Thyroid gland (tissue), 4 donors: ENCODE measurements at regions not wholly inside any gene's neighbourhood (a gene's known extent, or its start where the extent isn't known, plus 50 kb on each side); places are given as distances from the start of the nearest gene placed in this dataset.

ENCODE experiments used
- POLR2A ChIP-seq, 2 donors: fragments of 450-650 bp; IDR thresholded peaks; one replicate each; pipeline ENCODE4 v1.6.1; 2017; ENCODE audit warnings: antibody characterized with exemption in 2 of 2, mild to moderate bottlenecking in 2 of 2, moderate library complexity in 1 of 2
- TF ChIP-seq, protein P1 (sequence below), 6 experiments: fragments of 200-600 bp in 3 of 6; fragments of 450-650 bp in 3 of 6; sonication (generic) in 3 of 6; IDR thresholded peaks; one replicate each; pipeline ENCODE4 v1.5.1; 2016 to 2019; ENCODE audit warnings: antibody characterized with exemption in 6 of 6, mild to moderate bottlenecking in 2 of 6, inconsistent platforms in 1 of 6, moderate library complexity in 1 of 6

DNA sequence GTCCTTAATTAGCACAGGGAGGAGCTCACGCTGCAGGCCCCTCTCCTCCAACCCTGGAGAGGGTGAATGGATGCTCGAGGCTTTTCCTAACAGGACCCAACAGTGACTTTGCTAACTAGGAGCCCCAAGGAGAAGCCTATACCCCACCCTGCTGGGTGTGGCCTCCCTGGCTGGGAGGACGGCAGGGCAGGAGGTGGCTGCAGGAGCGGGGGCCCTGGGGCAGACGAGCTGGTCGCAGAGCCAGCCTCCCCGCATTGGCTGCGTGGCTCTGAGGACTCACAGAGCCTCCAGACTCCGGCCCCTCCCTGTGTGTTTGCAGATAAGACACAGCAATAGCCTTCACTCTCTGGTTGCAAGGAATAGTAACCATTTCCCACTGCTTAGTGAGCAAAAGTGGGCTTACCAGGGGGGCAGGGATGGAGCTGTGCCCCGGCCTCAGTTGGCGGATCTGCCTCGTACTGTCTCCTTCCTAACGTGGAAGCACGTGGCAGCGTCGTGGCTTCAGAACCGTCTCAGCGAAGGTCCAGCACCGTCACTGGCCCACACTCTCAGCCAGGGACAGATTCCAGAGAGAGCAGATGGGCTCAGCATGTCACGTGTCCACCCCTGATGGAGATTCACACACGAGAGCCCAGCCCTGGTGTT is 1087.5 kb downstream of the BRD1 start:
- TF ChIP-seq, protein P1, sequence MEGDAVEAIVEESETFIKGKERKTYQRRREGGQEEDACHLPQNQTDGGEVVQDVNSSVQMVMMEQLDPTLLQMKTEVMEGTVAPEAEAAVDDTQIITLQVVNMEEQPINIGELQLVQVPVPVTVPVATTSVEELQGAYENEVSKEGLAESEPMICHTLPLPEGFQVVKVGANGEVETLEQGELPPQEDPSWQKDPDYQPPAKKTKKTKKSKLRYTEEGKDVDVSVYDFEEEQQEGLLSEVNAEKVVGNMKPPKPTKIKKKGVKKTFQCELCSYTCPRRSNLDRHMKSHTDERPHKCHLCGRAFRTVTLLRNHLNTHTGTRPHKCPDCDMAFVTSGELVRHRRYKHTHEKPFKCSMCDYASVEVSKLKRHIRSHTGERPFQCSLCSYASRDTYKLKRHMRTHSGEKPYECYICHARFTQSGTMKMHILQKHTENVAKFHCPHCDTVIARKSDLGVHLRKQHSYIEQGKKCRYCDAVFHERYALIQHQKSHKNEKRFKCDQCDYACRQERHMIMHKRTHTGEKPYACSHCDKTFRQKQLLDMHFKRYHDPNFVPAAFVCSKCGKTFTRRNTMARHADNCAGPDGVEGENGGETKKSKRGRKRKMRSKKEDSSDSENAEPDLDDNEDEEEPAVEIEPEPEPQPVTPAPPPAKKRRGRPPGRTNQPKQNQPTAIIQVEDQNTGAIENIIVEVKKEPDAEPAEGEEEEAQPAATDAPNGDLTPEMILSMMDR (IDR thresholded peaks at IDR 0.05): no peak
- TF ChIP-seq POLR2A (IDR thresholded peaks at IDR 0.05): no peak
